Psoas muscle (tissue), 7 donors: ENCODE measurements at regions not wholly inside any gene's neighbourhood (a gene's known extent, or its start where the extent isn't known, plus 50 kb on each side); places are given as distances from the start of the nearest gene placed in this dataset.
"Not testable (repeated sequence)": the region's sequence is repeated elsewhere in the genome, so short reads cannot be mapped to it uniquely, and the experiment has no call there.

Experiments
- ATAC-seq, 4 donors: fragments of 200-7000 bp; cut with Tn5 transposase; one replicate each; pipeline ENCODE4 v1.9.1; 2020; ENCODE audit warnings: moderate library complexity in 3 of 4, mild to moderate bottlenecking in 2 of 4
- DNase-seq, 2 donors: peaks; one replicate each; pipeline ENCODE4 v3.0.0-alpha.2; 2020
- H3K27ac ChIP-seq: fragments of 200-600 bp; one replicate; pipeline ENCODE4 v1.8.0; 2022
- H3K27me3 ChIP-seq, 3 donors: fragments of 200-600 bp in 1 of 3; one replicate each; pipeline versions ENCODE4 v1.6.1 to v1.8.0; 2013 to 2022; ENCODE audit warnings: low read length in 2 of 3, mild to moderate bottlenecking in 2 of 3, moderate library complexity in 1 of 3; ENCODE audit not compliant: insufficient read depth in 3 of 3
- H3K36me3 ChIP-seq, 2 donors: fragments of 200-600 bp in 1 of 2; one replicate each; pipeline versions ENCODE4 v1.6.1 to v1.8.0; 2013 to 2022; ENCODE audit warnings: low read depth in 1 of 2, mild to moderate bottlenecking in 1 of 2, moderate library complexity in 1 of 2; ENCODE audit not compliant: insufficient read depth in 1 of 2
- H3K4me1 ChIP-seq: fragments of 200-600 bp; one replicate; pipeline ENCODE4 v1.8.0; 2022
- H3K4me3 ChIP-seq: fragments of 200-600 bp; one replicate; pipeline ENCODE4 v1.8.0; 2022; ENCODE audit warnings: mild to moderate bottlenecking
- H3K9me3 ChIP-seq: fragments of 200-600 bp; one replicate; pipeline ENCODE4 v1.8.0; 2022
- WGBS, 3 donors: extraction: QIAGEN DNeasy Blood & Tissue Kit; methylation state at CpG; one replicate each; pipeline versions ENCODE4 v1.1.6 to v1.1.7; 2013; 5-methylcytosine and 5-hydroxymethylcytosine counted together
- intact Hi-C, 2 donors: fragments of 100-400 bp; cut with DNase I; formaldehyde crosslinking; loops; one replicate each; pipeline versions ENCODE4 v1.11.0 to v1.14.2; 2022
- TF ChIP-seq, protein P1 (sequence below): fragments of 200-600 bp; IDR thresholded peaks from one replicate; pipeline ENCODE4 v1.8.0; 2022; ENCODE audit warnings: antibody characterized with exemption
- donor health status: healthy with polysubstance abuse.
- donor health status: DM: no; HTN: no; CAD: no; lungs with moderate emphysema.
- donor health status: Bipolar disorder and iron deficiency.
- donor health status: healthy.
- donor health status: DM: yes; HTN: yes; CAD: no.
- donor health status: DM: no; HTN: no; CAD: no.
- donor health status: DM: yes; HTN: yes; CAD: no.

DNA sequence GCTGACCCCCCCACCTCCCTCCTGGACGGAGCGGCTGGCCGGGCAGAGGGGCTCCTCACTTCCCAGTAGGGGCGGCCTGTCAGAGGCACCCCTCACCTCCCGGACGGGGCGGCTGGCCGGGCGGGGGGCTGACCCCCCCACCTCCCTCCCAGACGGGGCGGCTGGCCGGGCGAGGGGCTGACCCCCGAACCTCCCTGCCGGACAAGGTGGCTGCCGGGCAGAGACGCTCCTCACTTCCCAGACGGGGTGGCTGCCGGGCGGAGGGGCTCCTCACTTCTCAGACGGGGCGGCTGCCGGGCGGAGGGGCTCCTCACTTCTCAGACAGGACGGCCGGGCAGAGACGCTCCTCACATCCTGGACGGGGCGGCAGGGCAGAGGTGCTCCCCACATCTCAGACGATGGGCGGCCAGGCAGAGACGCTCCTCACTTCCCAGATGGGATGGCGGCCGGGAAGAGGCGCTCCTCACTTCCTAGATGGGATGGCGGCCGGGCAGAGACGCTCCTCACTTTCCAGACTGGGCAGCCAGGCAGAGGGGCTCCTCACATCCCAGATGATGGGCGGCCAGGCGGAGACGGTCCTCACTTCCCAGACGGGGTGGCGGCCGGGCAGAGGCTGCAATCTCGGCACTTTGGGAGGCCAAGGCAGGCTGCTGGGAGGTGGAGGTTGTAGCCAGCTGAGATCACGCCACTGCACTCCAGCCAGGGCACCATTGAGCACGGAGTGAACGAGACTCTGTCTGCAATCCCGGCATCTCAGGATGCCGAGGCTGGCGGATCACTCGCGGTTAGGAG, 66.2 kb upstream of the PAPPA2 start:
- H3K27ac ChIP-seq, H3K4me3 ChIP-seq, DNase-seq, H3K9me3 ChIP-seq, H3K4me1 ChIP-seq, H3K27me3 ChIP-seq, ATAC-seq, H3K36me3 ChIP-seq: not testable (repeated sequence)
- 96 to 97% (median 97%) methylated on average over 17 to 47 of the region's 53 CpGs for WGBS, 3 donors
- intact Hi-C loops = loop anchor here in 1 of 2 donors (5.0 kb wide), 1 partner anchor 51 kb away; no protein-coding TSS in a partner anchor

DNA sequence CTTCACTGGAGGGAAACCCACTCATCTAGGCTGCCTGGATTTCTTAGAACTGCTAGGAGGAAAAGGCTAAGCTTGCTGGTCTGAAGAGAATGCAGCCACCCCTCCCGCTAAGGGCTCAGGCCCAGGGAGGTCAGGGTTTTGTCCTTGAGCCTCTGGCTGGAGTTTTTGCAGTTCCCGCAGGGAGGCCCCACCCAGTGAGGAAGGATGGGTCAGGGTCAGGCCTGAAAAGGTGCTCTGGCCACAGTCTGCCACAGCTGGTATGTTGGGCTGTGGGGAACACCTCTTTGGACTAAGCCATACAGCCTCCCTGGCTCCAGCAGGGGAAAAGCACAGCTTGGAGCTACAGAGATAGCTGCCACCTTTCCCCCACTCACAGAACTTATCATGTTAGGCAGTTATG, 71.4 kb upstream of the PAPPA2 start:
- WGBS, 3 donors = 58 to 70% (median 65%) methylated on average over 2 of the region's 2 CpGs
- intact Hi-C loops = no loop called here
- DNase-seq (no peak), ATAC-seq (no peak)
- no peak overlapping the region for H3K4me3 ChIP-seq
- no peaks in the 10 kb centered on the region for H3K36me3 ChIP-seq
- TF ChIP-seq, protein P1, sequence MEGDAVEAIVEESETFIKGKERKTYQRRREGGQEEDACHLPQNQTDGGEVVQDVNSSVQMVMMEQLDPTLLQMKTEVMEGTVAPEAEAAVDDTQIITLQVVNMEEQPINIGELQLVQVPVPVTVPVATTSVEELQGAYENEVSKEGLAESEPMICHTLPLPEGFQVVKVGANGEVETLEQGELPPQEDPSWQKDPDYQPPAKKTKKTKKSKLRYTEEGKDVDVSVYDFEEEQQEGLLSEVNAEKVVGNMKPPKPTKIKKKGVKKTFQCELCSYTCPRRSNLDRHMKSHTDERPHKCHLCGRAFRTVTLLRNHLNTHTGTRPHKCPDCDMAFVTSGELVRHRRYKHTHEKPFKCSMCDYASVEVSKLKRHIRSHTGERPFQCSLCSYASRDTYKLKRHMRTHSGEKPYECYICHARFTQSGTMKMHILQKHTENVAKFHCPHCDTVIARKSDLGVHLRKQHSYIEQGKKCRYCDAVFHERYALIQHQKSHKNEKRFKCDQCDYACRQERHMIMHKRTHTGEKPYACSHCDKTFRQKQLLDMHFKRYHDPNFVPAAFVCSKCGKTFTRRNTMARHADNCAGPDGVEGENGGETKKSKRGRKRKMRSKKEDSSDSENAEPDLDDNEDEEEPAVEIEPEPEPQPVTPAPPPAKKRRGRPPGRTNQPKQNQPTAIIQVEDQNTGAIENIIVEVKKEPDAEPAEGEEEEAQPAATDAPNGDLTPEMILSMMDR = no peak
- no peaks in the 10 kb centered on the region for H3K9me3 ChIP-seq
- H3K4me1 ChIP-seq = no peaks in the 10 kb centered on the region
- H3K27ac ChIP-seq = no peak overlapping the region
- H3K27me3 ChIP-seq = no peaks in the 10 kb centered on the region

DNA sequence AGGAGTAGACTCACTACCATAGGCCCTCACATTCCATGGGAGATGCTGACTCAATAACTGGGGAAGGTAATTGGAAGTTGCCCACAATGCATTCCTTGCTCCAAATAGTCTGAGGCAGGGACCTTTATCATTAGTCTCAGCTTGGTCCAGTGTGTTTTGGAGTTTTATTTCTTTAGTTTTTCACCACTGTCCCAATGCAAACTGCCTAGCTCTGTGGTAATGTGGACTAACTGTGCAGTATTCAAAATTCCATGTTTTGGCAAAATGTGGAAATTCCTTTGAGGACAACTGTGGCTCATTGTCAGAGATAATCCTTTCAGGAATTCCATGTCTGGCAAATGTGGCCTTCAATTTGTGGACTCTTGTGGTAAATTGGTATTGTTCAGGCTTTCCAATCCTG, 78.1 kb upstream of the PAPPA2 start:
- no peak for ATAC-seq
- intact Hi-C loops = no loop called here
- H3K36me3 ChIP-seq = no peaks in the 10 kb centered on the region
- DNase-seq = no peak
- H3K27ac ChIP-seq = no peak overlapping the region
- TF ChIP-seq, protein P1 = no peak
- no peak overlapping the region for H3K4me3 ChIP-seq
- no peaks in the 10 kb centered on the region for H3K9me3 ChIP-seq
- H3K27me3 ChIP-seq = no peaks in the 10 kb centered on the region
- no peaks in the 10 kb centered on the region for H3K4me1 ChIP-seq

DNA sequence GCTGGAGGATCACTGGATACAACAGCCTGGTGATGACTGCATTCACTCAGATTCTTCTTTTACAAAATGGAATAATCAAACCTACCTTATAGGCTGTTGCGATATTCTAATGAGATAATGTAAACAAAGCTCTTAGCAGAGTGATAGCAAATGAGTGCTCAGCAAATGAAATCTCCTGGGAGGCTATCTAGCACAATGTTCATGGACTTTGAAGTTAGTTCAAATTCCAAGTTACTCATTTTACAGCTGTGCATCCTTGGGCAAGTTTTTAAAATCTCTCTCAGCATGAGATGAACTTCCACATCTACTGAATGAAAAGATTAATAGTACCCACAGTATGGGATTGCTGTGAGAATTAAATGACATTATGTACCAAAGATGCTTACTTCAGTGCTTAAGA, 80.8 kb upstream of the PAPPA2 start:
- Histone ChIP-seq H3K27ac (no peak overlapping the region), H3K4me3 (no peak overlapping the region), H3K9me3 (no peaks in the 10 kb centered on the region), H3K4me1 (no peaks in the 10 kb centered on the region), H3K27me3 (no peaks in the 10 kb centered on the region), H3K36me3 (no peaks in the 10 kb centered on the region)
- intact Hi-C loops = no loop called here
- TF ChIP-seq, protein P1 = no peak
- no peak for ATAC-seq
- WGBS, 3 donors = 83 to 90% (median 86%) methylated on average over 1 of the region's 1 CpG
- DNase-seq = no peak

DNA sequence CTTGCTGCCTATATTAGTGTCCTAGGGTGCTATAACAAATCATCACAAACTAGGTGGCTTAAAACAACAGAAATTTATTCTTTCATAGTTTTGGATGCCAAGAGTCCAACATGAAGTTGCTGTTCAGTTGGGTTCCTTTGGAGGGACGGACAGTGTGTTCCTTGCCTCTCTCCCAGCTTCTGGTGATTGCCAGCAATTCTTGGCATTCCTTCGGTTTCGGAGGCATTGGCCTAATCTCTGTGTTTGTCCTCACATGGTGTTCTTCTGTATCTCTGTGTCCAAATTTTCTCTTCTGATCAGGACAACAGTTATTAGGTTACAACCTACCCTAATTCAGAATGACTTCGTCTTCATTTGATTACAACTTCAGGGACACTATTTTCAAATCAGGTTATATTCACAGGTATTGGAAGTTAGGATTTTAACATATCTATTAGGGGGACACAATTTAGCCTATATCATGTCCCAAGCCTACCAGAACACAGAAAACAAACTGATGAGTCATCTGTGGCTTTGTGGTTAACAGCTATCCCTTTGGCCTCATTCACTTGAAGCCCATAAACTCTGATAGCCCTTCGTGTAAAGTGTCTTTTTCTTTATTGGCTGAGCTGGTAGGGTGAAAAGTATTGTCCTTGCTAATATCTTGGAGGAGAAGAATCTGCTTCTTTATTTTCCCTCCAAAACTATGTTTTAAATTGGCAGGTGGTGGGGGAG, 83.2 kb upstream of the PAPPA2 start:
- intact Hi-C loops = loop anchor here in 1 of 2 donors (10.0 kb wide), 2 partner anchors 465 to 505 kb away; no protein-coding TSS in a partner anchor
- Histone ChIP-seq H3K36me3 (no peaks in the 10 kb centered on the region), H3K27me3 (no peaks in the 10 kb centered on the region), H3K4me1 (no peaks in the 10 kb centered on the region), H3K4me3 (no peak overlapping the region), H3K27ac (no peak overlapping the region), H3K9me3 (no peaks in the 10 kb centered on the region)
- TF ChIP-seq, protein P1 = no peak
- DNase-seq (no peak), ATAC-seq (no peak)
- 29 to 61% (median 40%) methylated on average over 5 of the region's 5 CpGs for WGBS, 3 donors
